ENCODE measurements at regions not wholly inside any gene's neighbourhood (a gene's known extent, or its start where the extent isn't known, plus 50 kb on each side); places are given as distances from the start of the nearest gene placed in this dataset.

DNA sequence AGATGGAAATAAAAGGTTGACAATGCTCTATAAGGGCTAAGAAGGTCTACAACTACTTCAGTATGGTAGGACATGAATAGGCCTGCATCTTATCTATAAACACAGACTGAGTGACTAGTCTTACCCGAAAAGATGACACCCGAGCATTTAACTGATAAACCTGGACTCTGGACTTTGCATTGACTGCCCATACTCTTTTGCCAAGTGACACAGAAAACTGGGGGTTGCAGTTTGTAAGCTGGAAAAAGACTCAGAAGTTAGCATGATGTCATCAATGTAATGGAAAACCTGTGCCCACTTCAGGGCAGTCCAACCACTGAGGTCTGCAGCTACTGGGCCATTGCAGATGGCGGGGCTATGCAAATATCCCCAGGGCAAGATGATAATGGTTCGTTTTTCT, 258.3 kb upstream of the NEGR1 start:
- ChIA-PET CTCF (no interaction called here), POLR2A (no interaction called here)
- Mint-ChIP-seq H3K4me3 (no peak overlapping the region), H3K9me3 (peaks cover 0 to 14% (median 0%) of the 10 kb centered on the region in 11 donors), H3K36me3 (no peaks in the 10 kb centered on the region), H3K27me3 (no peaks in the 10 kb centered on the region), H3K4me1 (no peaks in the 10 kb centered on the region), H3K27ac (no peak overlapping the region)
- Histone ChIP-seq H3K4me1 (ENCODE audit: control insufficient read depth in 2 of 2, insufficient read depth in 2 of 2, low read length in 2 of 2) (no peaks in the 10 kb centered on the region), H3K27me3 (ENCODE audit: control insufficient read depth in 2 of 2, insufficient read depth in 2 of 2, low read length in 2 of 2) (no peaks in the 10 kb centered on the region), H3K9me3 (ENCODE audit: control insufficient read depth in 2 of 3, low read length in 3 of 3) (no peaks in the 10 kb centered on the region), H3K27ac (ENCODE audit: low read depth, low read length) (no peak overlapping the region), H3K36me3 (ENCODE audit: control insufficient read depth in 2 of 3, insufficient read depth in 3 of 3, low read length in 3 of 3) (no peaks in the 10 kb centered on the region), H3K4me3 (ENCODE audit: low read length) (no peak overlapping the region)
- ATAC-seq (no peak), DNase-seq (no peak)
- intact Hi-C loops (cut with micrococcal nuclease), result no loop called here

DNA sequence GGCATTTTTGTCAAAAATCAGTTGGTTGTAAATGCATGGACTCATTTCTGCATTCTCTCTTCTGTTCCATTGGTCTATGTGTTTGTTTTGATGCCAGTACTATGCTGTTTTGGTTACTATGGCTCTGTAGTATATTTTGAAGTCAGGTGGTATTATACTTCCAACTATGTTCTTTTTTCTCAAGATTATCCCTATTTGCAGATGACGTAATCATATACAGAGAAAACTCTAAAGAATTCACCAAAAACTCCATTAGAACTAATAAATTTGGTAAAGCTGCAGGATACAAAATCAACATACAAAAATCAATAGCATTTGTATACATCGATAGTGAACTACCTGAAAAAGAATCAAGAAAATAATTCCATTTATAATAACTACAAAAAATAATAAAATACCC, 253.1 kb upstream of the NEGR1 start:
- Histone ChIP-seq H3K27ac (ENCODE audit: low read depth, low read length) (no peak overlapping the region), H3K27me3 (ENCODE audit: control insufficient read depth in 2 of 2, insufficient read depth in 2 of 2, low read length in 2 of 2) (no peaks in the 10 kb centered on the region), H3K4me1 (ENCODE audit: control insufficient read depth in 2 of 2, insufficient read depth in 2 of 2, low read length in 2 of 2) (no peaks in the 10 kb centered on the region), H3K4me3 (ENCODE audit: low read length) (no peak overlapping the region), H3K9me3 (ENCODE audit: control insufficient read depth in 2 of 3, low read length in 3 of 3) (no peaks in the 10 kb centered on the region), H3K36me3 (ENCODE audit: control insufficient read depth in 2 of 3, insufficient read depth in 3 of 3, low read length in 3 of 3) (no peaks in the 10 kb centered on the region)
- Mint-ChIP-seq H3K9me3 (peaks cover 0 to 10% (median 0%) of the 10 kb centered on the region in 11 donors), H3K27me3 (no peaks in the 10 kb centered on the region), H3K4me3 (no peak overlapping the region), H3K36me3 (no peaks in the 10 kb centered on the region), H3K4me1 (no peaks in the 10 kb centered on the region), H3K27ac (no peak overlapping the region)
- ChIA-PET POLR2A (no interaction called here), CTCF (no interaction called here)
- DNase-seq (no peak), ATAC-seq (no peak)
- intact Hi-C loops (cut with micrococcal nuclease), result no loop called here

DNA sequence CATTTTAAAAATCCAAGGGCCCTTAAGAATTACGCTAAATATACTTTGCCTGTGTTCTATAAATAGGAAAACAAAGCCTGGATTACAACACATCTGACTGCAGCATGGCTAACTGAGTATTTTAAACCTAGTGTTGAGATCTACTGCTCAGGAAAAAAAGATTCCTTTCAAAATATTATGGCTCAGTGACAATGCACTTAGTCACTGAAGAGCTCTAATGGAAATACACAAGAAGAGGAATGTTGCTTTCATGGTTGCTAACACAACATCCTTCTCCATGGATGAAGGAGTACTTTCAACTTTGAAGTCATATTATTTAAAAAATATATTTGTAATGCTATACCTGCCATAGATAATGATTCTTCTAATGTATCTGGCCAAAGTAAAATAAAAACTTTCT, 248.3 kb upstream of the NEGR1 start:
- Histone ChIP-seq H3K4me3 (ENCODE audit: low read length) (no peak overlapping the region), H3K36me3 (ENCODE audit: control insufficient read depth in 2 of 3, insufficient read depth in 3 of 3, low read length in 3 of 3) (no peaks in the 10 kb centered on the region), H3K4me1 (ENCODE audit: control insufficient read depth in 2 of 2, insufficient read depth in 2 of 2, low read length in 2 of 2) (no peaks in the 10 kb centered on the region), H3K27ac (ENCODE audit: low read depth, low read length) (no peak overlapping the region), H3K9me3 (ENCODE audit: control insufficient read depth in 2 of 3, low read length in 3 of 3) (no peaks in the 10 kb centered on the region), H3K27me3 (ENCODE audit: control insufficient read depth in 2 of 2, insufficient read depth in 2 of 2, low read length in 2 of 2) (no peaks in the 10 kb centered on the region)
- Mint-ChIP-seq H3K36me3 (no peaks in the 10 kb centered on the region), H3K27ac (no peak overlapping the region), H3K9me3 (peaks cover 0 to 8% (median 0%) of the 10 kb centered on the region in 11 donors), H3K4me3 (no peak overlapping the region), H3K4me1 (no peaks in the 10 kb centered on the region), H3K27me3 (no peaks in the 10 kb centered on the region)
- intact Hi-C loops (cut with micrococcal nuclease), result no loop called here
- ATAC-seq, result no peak
- ChIA-PET CTCF (no interaction called here), POLR2A (no interaction called here)
- DNase-seq, result no peak

DNA sequence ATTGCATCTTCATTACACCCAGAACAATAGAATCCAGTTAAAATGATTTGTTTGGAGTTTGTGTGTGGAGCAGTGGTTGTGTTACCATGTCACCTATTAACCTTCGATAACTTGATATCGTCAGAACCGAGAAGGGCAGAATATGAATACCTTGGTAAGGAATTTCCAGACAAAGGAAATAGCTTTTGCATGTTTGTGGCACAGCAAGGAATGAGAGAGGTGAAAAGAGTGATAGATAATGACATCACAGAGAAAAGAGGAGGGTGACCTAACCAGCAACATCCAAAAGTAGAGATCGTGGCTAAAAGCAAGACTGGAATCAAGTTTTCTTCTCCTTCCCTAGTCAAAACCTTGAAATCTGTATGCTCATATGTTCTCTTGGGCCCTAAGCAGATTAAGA, 244.6 kb upstream of the NEGR1 start:
- Histone ChIP-seq H3K9me3 (ENCODE audit: control insufficient read depth in 2 of 3, low read length in 3 of 3) (no peaks in the 10 kb centered on the region), H3K4me1 (ENCODE audit: control insufficient read depth in 2 of 2, insufficient read depth in 2 of 2, low read length in 2 of 2) (no peaks in the 10 kb centered on the region), H3K27me3 (ENCODE audit: control insufficient read depth in 2 of 2, insufficient read depth in 2 of 2, low read length in 2 of 2) (no peaks in the 10 kb centered on the region), H3K36me3 (ENCODE audit: control insufficient read depth in 2 of 3, insufficient read depth in 3 of 3, low read length in 3 of 3) (no peaks in the 10 kb centered on the region), H3K27ac (ENCODE audit: low read depth, low read length) (no peak overlapping the region), H3K4me3 (ENCODE audit: low read length) (no peak overlapping the region)
- Mint-ChIP-seq H3K4me3 (no peak overlapping the region), H3K27ac (no peak overlapping the region), H3K36me3 (no peaks in the 10 kb centered on the region), H3K4me1 (no peaks in the 10 kb centered on the region), H3K9me3 (peaks cover 0 to 5% (median 0%) of the 10 kb centered on the region in 11 donors), H3K27me3 (no peaks in the 10 kb centered on the region)
- DNase-seq (no peak), ATAC-seq (no peak)
- CTCF ChIA-PET, result no interaction called here
- intact Hi-C loops (cut with micrococcal nuclease), result no loop called here
- POLR2A ChIA-PET, result no interaction called here

DNA sequence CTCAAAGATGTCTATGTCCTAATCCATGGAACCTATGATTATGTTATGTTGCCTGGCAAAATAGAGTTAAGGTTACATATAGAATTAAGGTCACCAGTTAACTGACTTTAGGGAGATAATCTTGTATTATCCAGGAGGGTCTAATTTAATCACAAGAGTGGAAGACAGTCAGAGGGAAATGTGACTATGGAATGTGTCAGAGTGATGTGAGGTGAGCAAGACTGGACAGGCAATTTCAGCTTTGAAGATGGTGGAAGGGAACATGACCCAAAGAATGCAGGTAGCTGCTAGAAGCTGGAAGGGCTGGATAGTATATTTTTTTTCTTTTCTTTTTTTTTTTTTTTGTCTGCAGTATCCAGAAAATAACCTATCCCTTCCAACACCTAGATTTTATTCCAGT, 241.7 kb upstream of the NEGR1 start:
- H3K36me3 ChIP-seq (ENCODE audit: control insufficient read depth in 2 of 3, insufficient read depth in 3 of 3, low read length in 3 of 3), result no peaks in the 10 kb centered on the region
- Mint-ChIP-seq H3K27me3 (no peaks in the 10 kb centered on the region), H3K4me3 (no peak overlapping the region), H3K4me1 (no peaks in the 10 kb centered on the region), H3K9me3 (peaks cover 0 to 5% (median 0%) of the 10 kb centered on the region in 11 donors), H3K36me3 (no peaks in the 10 kb centered on the region), H3K27ac (no peak overlapping the region)
- POLR2A ChIA-PET, result no interaction called here
- H3K4me1 ChIP-seq (ENCODE audit: control insufficient read depth in 2 of 2, insufficient read depth in 2 of 2, low read length in 2 of 2), result no peaks in the 10 kb centered on the region
- intact Hi-C loops (cut with micrococcal nuclease), result no loop called here
- no peaks in the 10 kb centered on the region for H3K9me3 ChIP-seq (ENCODE audit: control insufficient read depth in 2 of 3, low read length in 3 of 3)
- no peak overlapping the region for H3K27ac ChIP-seq (ENCODE audit: low read depth, low read length)
- no peak overlapping the region for H3K4me3 ChIP-seq (ENCODE audit: low read length)
- no peaks in the 10 kb centered on the region for H3K27me3 ChIP-seq (ENCODE audit: control insufficient read depth in 2 of 2, insufficient read depth in 2 of 2, low read length in 2 of 2)
- DNase-seq (no peak), ATAC-seq (no peak)
- CTCF ChIA-PET, result no interaction called here

DNA sequence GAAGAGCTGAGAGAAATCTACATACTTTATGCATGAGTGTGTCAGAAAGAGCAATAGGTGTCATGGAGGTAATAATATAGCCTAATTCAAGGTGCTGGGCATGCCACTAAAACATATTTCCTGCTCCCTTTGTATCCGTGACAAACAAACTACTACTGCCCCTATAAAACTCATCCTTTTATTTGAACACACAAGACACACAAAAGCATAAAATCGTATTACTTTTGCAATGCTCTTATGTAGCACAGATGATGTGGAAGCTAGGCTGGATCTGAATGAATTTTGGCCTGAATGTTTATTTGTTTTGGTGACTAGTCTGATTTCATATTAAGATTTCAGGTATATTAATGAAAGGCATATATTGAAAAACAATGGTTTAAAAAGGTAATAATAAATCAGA, 239.3 kb upstream of the NEGR1 start:
- no peaks in the 10 kb centered on the region for H3K9me3 ChIP-seq (ENCODE audit: control insufficient read depth in 2 of 3, low read length in 3 of 3)
- no peaks in the 10 kb centered on the region for H3K36me3 ChIP-seq (ENCODE audit: control insufficient read depth in 2 of 3, insufficient read depth in 3 of 3, low read length in 3 of 3)
- H3K27ac Mint-ChIP-seq, result no peak overlapping the region
- CTCF ChIA-PET, result no interaction called here
- H3K27me3 Mint-ChIP-seq, result no peaks in the 10 kb centered on the region
- ATAC-seq (no peak), DNase-seq (no peak)
- POLR2A ChIA-PET, result no interaction called here
- no peaks in the 10 kb centered on the region for H3K4me1 Mint-ChIP-seq
- intact Hi-C loops (cut with micrococcal nuclease), result no loop called here
- H3K27ac ChIP-seq (ENCODE audit: low read depth, low read length), result no peak overlapping the region
- no peaks in the 10 kb centered on the region for H3K36me3 Mint-ChIP-seq
- H3K4me1 ChIP-seq (ENCODE audit: control insufficient read depth in 2 of 2, insufficient read depth in 2 of 2, low read length in 2 of 2), result no peaks in the 10 kb centered on the region
- no peak overlapping the region for H3K4me3 ChIP-seq (ENCODE audit: low read length)
- H3K4me3 Mint-ChIP-seq, result no peak overlapping the region
- peaks cover 0 to 5% (median 0%) of the 10 kb centered on the region in 11 donors for H3K9me3 Mint-ChIP-seq
- no peaks in the 10 kb centered on the region for H3K27me3 ChIP-seq (ENCODE audit: control insufficient read depth in 2 of 2, insufficient read depth in 2 of 2, low read length in 2 of 2)

DNA sequence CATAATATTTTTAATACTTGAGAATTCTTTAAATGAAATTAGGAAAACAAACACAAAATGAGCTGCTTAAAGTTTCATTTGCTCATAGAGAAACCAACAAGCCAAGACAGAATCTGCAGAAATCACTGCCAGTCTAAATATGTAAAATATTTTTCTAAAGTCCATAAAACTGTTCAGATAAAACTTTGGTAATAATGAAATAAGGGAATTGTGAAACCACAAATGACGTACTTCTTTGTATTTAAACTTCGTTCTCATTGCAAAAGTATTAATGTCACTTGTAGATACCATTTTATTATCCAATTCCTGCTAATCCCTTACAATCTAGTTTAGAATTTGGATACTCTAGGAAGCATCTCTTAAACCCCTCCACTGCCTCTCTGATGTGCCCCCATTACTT, 234.5 kb upstream of the NEGR1 start:
- peaks cover 0 to 2% (median 0%) of the 10 kb centered on the region in 11 donors for H3K9me3 Mint-ChIP-seq
- H3K27me3 Mint-ChIP-seq, result no peaks in the 10 kb centered on the region
- CTCF ChIA-PET, result no interaction called here
- no peak overlapping the region for H3K27ac Mint-ChIP-seq
- ATAC-seq (no peak), DNase-seq (no peak)
- Histone ChIP-seq H3K27me3 (ENCODE audit: control insufficient read depth in 2 of 2, insufficient read depth in 2 of 2, low read length in 2 of 2) (no peaks in the 10 kb centered on the region), H3K4me3 (ENCODE audit: low read length) (no peak overlapping the region), H3K27ac (ENCODE audit: low read depth, low read length) (no peak overlapping the region), H3K36me3 (ENCODE audit: control insufficient read depth in 2 of 3, insufficient read depth in 3 of 3, low read length in 3 of 3) (no peaks in the 10 kb centered on the region), H3K9me3 (ENCODE audit: control insufficient read depth in 2 of 3, low read length in 3 of 3) (no peaks in the 10 kb centered on the region), H3K4me1 (ENCODE audit: control insufficient read depth in 2 of 2, insufficient read depth in 2 of 2, low read length in 2 of 2) (no peaks in the 10 kb centered on the region)
- H3K4me3 Mint-ChIP-seq, result no peak overlapping the region
- H3K4me1 Mint-ChIP-seq, result no peaks in the 10 kb centered on the region
- POLR2A ChIA-PET, result no interaction called here
- intact Hi-C loops (cut with micrococcal nuclease), result no loop called here
- no peaks in the 10 kb centered on the region for H3K36me3 Mint-ChIP-seq
